Sigmoid colon (tissue), 6 donors: ENCODE measurements at regions not wholly inside any gene's neighbourhood (a gene's known extent, or its start where the extent isn't known, plus 50 kb on each side); places are given as distances from the start of the nearest gene placed in this dataset.

Experiments
- DNase-seq: peaks from one replicate; pipeline ENCODE4 v3.0.0-alpha.2; 2019
- H3K27ac ChIP-seq, 4 donors: fragments of 200-600 bp; sonication (generic); one replicate each; pipeline ENCODE4 v1.5.1; 2016 to 2019; ENCODE audit warnings: mild to moderate bottlenecking in 1 of 4
- H3K27me3 ChIP-seq, 3 donors: fragments of 200-600 bp; sonication (generic); one replicate each; pipeline ENCODE4 v1.5.1; 2019; ENCODE audit warnings: mild to moderate bottlenecking in 1 of 3
- H3K36me3 ChIP-seq, 4 donors: fragments of 200-600 bp; sonication (generic); one replicate each; pipeline ENCODE4 v1.5.1; 2016 to 2019
- H3K4me1 ChIP-seq, 4 donors: fragments of 200-600 bp; sonication (generic); one replicate each; pipeline ENCODE4 v1.5.1; 2017 to 2019
- H3K4me3 ChIP-seq, 4 donors: fragments of 200-600 bp; sonication (generic); one replicate each; pipeline ENCODE4 v1.5.1; 2017 to 2019; ENCODE audit warnings: mild to moderate bottlenecking in 2 of 4, moderate library complexity in 1 of 4
- H3K9me3 ChIP-seq, 4 donors: fragments of 200-600 bp in 3 of 4; sonication (generic) in 3 of 4; one replicate each; pipeline versions ENCODE4 v1.5.1 to v1.6.1; 2013 to 2019
- EP300 ChIP-seq, 4 donors: sonication (generic); formaldehyde crosslinking; IDR thresholded peaks; one replicate each; pipeline ENCODE4 v1.6.1; 2017; ENCODE audit warnings: antibody characterized with exemption in 4 of 4
- POLR2A ChIP-seq, 2 donors: fragments of 450-650 bp; IDR thresholded peaks; one replicate each; pipeline ENCODE4 v1.6.1; 2016; ENCODE audit warnings: antibody characterized with exemption in 2 of 2, mild to moderate bottlenecking in 2 of 2, moderate library complexity in 2 of 2
- POLR2AphosphoS5 ChIP-seq, 4 donors: sonication (generic); formaldehyde crosslinking; IDR thresholded peaks; one replicate each; pipeline ENCODE4 v1.6.1; 2017; ENCODE audit warnings: antibody characterized with exemption in 4 of 4
- WGBS, 2 donors: extraction: QIAGEN DNeasy Blood & Tissue Kit; methylation state at CpG; one replicate each; pipeline ENCODE4 v1.1.7; 2013; 5-methylcytosine and 5-hydroxymethylcytosine counted together
- intact Hi-C: fragments of 100-400 bp; cut with DNase I; formaldehyde crosslinking; loops from one replicate; pipeline ENCODE4 v1.15.1; 2023
- TF ChIP-seq, protein P1 (sequence below), 4 experiments: fragments of 450-650 bp in 3 of 4; fragments of 200-600 bp in 1 of 4; IDR thresholded peaks; one replicate each; pipeline ENCODE4 v1.5.1; 2016 to 2019; ENCODE audit warnings: antibody characterized with exemption in 4 of 4, mild to moderate bottlenecking in 3 of 4, moderate library complexity in 2 of 4
- donor health status: healthy with polysubstance abuse.
- donor health status: healthy.

DNA sequence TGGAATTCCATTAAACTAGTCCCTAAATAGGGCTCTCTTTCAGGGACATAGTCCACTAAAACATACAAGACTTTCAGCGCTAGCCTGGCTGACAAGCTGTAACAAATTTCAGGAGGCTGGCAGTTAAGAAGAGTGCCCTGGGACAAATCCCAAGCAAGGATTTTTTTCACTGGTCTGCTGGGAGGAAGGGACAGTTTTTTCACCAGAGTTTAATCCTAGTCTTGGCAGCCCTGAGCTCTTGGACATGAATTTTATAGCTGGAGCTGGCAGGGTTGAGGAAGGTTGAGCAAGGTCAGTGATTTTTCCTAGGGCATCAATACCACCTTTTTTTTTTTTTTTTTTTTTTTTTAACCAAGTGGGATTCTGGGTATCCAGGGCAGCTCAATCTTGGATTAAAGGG, 184.4 kb downstream of the SH2D1A start:
- WGBS, 2 donors: 66 to 84% methylated on average over 1 of the region's 1 CpG
- intact Hi-C loops: no loop called here
- no peaks in the 10 kb centered on the region for H3K9me3 ChIP-seq
- TF ChIP-seq POLR2A (IDR thresholded peaks at IDR 0.05) (no peak), EP300 (IDR thresholded peaks at IDR 0.05) (no peak), POLR2AphosphoS5 (IDR thresholded peaks at IDR 0.05) (no peak)
- TF ChIP-seq, protein P1, sequence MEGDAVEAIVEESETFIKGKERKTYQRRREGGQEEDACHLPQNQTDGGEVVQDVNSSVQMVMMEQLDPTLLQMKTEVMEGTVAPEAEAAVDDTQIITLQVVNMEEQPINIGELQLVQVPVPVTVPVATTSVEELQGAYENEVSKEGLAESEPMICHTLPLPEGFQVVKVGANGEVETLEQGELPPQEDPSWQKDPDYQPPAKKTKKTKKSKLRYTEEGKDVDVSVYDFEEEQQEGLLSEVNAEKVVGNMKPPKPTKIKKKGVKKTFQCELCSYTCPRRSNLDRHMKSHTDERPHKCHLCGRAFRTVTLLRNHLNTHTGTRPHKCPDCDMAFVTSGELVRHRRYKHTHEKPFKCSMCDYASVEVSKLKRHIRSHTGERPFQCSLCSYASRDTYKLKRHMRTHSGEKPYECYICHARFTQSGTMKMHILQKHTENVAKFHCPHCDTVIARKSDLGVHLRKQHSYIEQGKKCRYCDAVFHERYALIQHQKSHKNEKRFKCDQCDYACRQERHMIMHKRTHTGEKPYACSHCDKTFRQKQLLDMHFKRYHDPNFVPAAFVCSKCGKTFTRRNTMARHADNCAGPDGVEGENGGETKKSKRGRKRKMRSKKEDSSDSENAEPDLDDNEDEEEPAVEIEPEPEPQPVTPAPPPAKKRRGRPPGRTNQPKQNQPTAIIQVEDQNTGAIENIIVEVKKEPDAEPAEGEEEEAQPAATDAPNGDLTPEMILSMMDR (IDR thresholded peaks at IDR 0.05): no peak
- H3K36me3 ChIP-seq: no peaks in the 10 kb centered on the region
- no peak overlapping the region for H3K4me3 ChIP-seq
- H3K4me1 ChIP-seq: no peaks in the 10 kb centered on the region
- no peak for DNase-seq
- no peak overlapping the region for H3K27ac ChIP-seq
- no peaks in the 10 kb centered on the region for H3K27me3 ChIP-seq

DNA sequence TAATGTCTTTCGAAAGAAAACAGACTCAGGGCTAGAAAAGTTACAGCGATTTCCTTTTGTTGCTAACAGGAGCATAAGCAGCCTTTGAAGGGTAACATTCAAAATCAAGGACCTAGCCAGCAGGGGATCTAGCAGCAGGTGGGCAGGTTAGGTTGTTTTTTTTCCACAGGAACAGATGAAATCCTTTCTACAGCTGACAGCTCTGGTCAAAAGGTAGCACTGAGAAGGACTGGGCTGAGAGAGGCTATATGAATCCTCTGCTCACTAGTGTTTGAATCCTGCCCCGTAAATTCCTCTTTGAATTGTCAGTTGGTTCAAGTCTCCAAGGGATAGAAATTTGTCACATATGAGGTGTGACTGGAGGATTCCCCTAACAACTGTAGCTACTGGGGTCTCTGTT, 188.2 kb downstream of the SH2D1A start:
- intact Hi-C loops: no loop called here
- TF ChIP-seq EP300 (IDR thresholded peaks at IDR 0.05): no peak
- TF ChIP-seq, protein P1 (IDR thresholded peaks at IDR 0.05): no peak
- no peaks in the 10 kb centered on the region for H3K4me1 ChIP-seq
- no peak for DNase-seq
- no peaks in the 10 kb centered on the region for H3K36me3 ChIP-seq
- no peak overlapping the region for H3K4me3 ChIP-seq
- H3K27me3 ChIP-seq: no peaks in the 10 kb centered on the region
- H3K9me3 ChIP-seq: no peaks in the 10 kb centered on the region
- H3K27ac ChIP-seq: no peak overlapping the region
- WGBS, 2 donors: 38% methylated on average over 3 of the region's 3 CpGs

DNA sequence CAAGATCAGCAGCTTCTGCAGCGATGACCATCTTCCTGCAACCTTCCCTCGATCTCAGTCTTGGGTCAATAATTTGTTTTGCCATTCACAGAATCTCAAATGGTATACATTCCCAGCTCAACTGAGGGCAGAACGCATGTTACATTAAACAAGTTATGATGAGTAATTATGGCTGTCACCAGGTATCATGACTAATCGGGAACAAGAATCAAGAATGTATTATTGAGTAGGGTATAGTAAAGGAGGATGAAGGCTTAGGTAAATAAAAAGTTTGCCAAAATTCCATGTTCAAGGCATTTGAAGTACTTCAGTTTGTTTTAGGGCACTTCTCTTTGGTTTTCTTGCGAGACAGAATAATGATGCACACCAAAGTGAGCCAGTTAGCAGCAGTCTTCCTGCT, 194.1 kb downstream of the SH2D1A start:
- intact Hi-C loops: no loop called here
- TF ChIP-seq EP300 (IDR thresholded peaks at IDR 0.05) (no peak), POLR2A (IDR thresholded peaks at IDR 0.05) (no peak), POLR2AphosphoS5 (IDR thresholded peaks at IDR 0.05) (no peak)
- TF ChIP-seq, protein P1 (IDR thresholded peaks at IDR 0.05): no peak
- Histone ChIP-seq H3K27ac (no peak overlapping the region), H3K27me3 (no peaks in the 10 kb centered on the region), H3K4me1 (no peaks in the 10 kb centered on the region), H3K4me3 (no peak overlapping the region), H3K9me3 (no peaks in the 10 kb centered on the region), H3K36me3 (no peaks in the 10 kb centered on the region)
- 88 to 91% methylated on average over 5 of the region's 5 CpGs for WGBS, 2 donors
- no peak for DNase-seq

DNA sequence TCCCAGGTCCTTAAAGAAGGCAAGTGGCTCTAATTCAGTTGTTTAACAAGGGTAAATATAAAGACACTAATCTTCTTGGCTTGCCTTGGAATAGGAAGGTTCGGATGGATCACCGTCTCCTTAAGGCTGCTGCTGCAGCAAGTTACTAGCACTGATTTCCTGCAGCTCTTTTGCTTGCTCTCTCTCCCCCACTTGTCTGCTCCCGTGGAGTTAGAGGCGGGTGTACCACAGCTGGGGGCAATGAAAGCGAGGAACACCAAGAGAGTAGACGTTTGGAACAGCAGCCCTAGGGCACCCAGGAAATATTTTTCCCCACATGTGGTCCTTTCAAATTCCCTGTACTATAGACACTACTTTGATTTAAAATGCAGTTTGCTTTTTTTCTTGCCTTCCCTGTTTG, 202.2 kb downstream of the SH2D1A start:
- no peaks in the 10 kb centered on the region for H3K4me1 ChIP-seq
- no peaks in the 10 kb centered on the region for H3K36me3 ChIP-seq
- no peaks in the 10 kb centered on the region for H3K9me3 ChIP-seq
- no peak for DNase-seq
- no peak overlapping the region for H3K4me3 ChIP-seq
- no peak overlapping the region for H3K27ac ChIP-seq
- whole genome bisulfite sequencing, 2 donors: 19 to 38% methylated on average over 6 of the region's 6 CpGs
- intact Hi-C loops: no loop called here
- H3K27me3 ChIP-seq: no peaks in the 10 kb centered on the region
- TF ChIP-seq, protein P1 (IDR thresholded peaks at IDR 0.05): no peak
- TF ChIP-seq POLR2A (IDR thresholded peaks at IDR 0.05) (no peak), POLR2AphosphoS5 (IDR thresholded peaks at IDR 0.05) (no peak), EP300 (IDR thresholded peaks at IDR 0.05) (no peak)

DNA sequence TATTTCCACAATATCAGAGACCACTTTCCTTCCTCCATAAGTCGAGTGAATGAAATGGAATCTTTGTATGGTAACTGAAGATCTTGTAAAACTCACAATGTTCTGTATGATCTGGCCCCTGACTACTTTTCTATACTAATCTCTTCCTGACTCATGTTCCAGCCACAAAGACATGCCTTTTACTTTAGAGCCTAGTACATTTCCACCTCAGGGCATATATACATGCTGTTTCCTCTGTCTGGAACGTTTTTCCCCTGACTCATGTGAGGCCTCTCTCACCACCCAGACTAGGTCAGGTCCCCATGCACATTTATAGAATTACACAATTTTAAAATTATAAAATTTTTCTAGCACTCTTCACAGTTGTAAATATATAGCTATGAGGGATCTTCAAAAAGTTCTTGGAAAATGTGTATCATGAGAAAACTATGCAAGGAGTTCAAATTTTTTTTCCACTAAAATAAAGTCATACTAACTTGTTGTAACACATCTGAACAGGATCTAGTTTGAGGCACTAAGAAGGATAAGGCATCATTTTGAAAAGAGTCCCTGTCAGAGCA, 208.8 kb downstream of the SH2D1A start:
- no peak for DNase-seq
- no peaks in the 10 kb centered on the region for H3K9me3 ChIP-seq
- no peaks in the 10 kb centered on the region for H3K27me3 ChIP-seq
- TF ChIP-seq EP300 (IDR thresholded peaks at IDR 0.05) (no peak), POLR2A (IDR thresholded peaks at IDR 0.05) (no peak), POLR2AphosphoS5 (IDR thresholded peaks at IDR 0.05) (no peak)
- TF ChIP-seq, protein P1 (IDR thresholded peaks at IDR 0.05): no peak
- H3K36me3 ChIP-seq: no peaks in the 10 kb centered on the region
- H3K4me1 ChIP-seq: no peaks in the 10 kb centered on the region
- intact Hi-C loops: no loop called here
- 19 to 45% methylated on average over 2 of the region's 2 CpGs for WGBS, 2 donors
- H3K4me3 ChIP-seq: no peak overlapping the region
- H3K27ac ChIP-seq: no peak overlapping the region
